SK-N-SH treated with all-trans-retinoic acid at 6 μM for 48 hours (cell line): ENCODE measurements at regions not wholly inside any gene's neighbourhood (a gene's known extent, or its start where the extent isn't known, plus 50 kb on each side); places are given as distances from the start of the nearest gene placed in this dataset.

ENCODE experiments used
- ARNTL ChIP-seq: fragments of 450-650 bp; formaldehyde crosslinking; IDR thresholded peaks from 2 replicates; pipeline ENCODE4 v1.5.0; 2020; ENCODE audit warnings: low read depth, mild to moderate bottlenecking, moderate library complexity, borderline replicate concordance
- BACH2 ChIP-seq: fragments of 250-450 bp; sonication (Bioruptor Pico); IDR thresholded peaks from 2 replicates; pipeline ENCODE4 v1.9.0; 2021; ENCODE audit warnings: mild to moderate bottlenecking, borderline replicate concordance
- PPARA ChIP-seq: fragments of 250-450 bp; sonication (Bioruptor Pico); IDR thresholded peaks from 2 replicates; pipeline ENCODE4 v1.5.0; 2020; ENCODE audit warnings: mild to moderate bottlenecking, borderline replicate concordance
- RARB ChIP-seq: fragments of 250-450 bp; sonication (Bioruptor Pico); IDR thresholded peaks from 2 replicates; pipeline ENCODE4 v1.8.0; 2021; ENCODE audit warnings: mild to moderate bottlenecking, moderate library complexity
- ZC3H10 ChIP-seq: fragments of 250-450 bp; sonication (Bioruptor Pico); IDR thresholded peaks from 2 replicates; pipeline ENCODE4 v1.5.1; 2021; ENCODE audit warnings: mild to moderate bottlenecking, moderate library complexity
- ZFP3 ChIP-seq: fragments of 250-450 bp; sonication (Bioruptor Pico); IDR thresholded peaks from 2 replicates; pipeline ENCODE4 v1.5.0; 2020; ENCODE audit warnings: mild to moderate bottlenecking, moderate library complexity
- ZFP30 ChIP-seq: fragments of 450-650 bp; formaldehyde crosslinking; IDR thresholded peaks from 2 replicates; pipeline ENCODE4 v1.5.0; 2022; ENCODE audit warnings: mild to moderate bottlenecking, moderate library complexity
- TF ChIP-seq, protein P1 (sequence below): fragments of 250-450 bp; sonication (Bioruptor Pico); IDR thresholded peaks from 2 replicates; pipeline ENCODE4 v1.5.0; 2020; ENCODE audit warnings: mild to moderate bottlenecking, moderate library complexity
- TF ChIP-seq, protein P2 (sequence below): fragments of 250-450 bp; sonication (Bioruptor Pico); IDR thresholded peaks from 2 replicates; pipeline ENCODE4 v1.5.1; 2020; ENCODE audit warnings: low read depth, mild to moderate bottlenecking, moderate library complexity
- TF ChIP-seq, protein P3 (sequence below): fragments of 250-450 bp; sonication (Bioruptor Pico); IDR thresholded peaks from 2 replicates; pipeline ENCODE4 v1.8.0; 2020; ENCODE audit warnings: mild to moderate bottlenecking, moderate library complexity, borderline replicate concordance
- TF ChIP-seq, protein P4 (sequence below): fragments of 250-450 bp; sonication (Bioruptor Pico); IDR thresholded peaks from 2 replicates; pipeline ENCODE4 v1.8.0; 2021; ENCODE audit warnings: low read depth, mild to moderate bottlenecking, moderate library complexity, borderline replicate concordance

DNA sequence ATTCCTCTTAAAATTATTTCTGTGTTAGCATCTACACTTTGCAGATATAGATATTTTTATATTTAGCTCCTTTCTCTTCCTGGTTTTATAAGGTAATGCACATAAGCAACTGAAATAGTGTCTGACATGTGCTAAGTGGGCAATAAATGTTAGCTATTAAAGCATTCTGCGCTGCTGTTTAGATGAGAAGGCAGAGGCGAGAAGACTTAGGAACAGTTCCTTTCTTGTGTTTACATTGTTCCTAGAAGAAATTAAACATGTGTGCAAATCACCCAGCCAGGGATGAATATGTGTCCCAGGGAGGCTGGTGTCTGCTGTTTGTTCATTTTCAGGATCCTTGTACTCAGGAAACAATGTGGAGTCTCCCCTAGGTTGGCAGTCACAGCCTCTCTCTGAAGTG, 292.3 kb downstream of the PMP22 start:
- TF ChIP-seq PPARA (CRISPR knock-in tag): no peak
- no peak for TF ChIP-seq RARB (CRISPR knock-in tag)
- TF ChIP-seq, protein P1, sequence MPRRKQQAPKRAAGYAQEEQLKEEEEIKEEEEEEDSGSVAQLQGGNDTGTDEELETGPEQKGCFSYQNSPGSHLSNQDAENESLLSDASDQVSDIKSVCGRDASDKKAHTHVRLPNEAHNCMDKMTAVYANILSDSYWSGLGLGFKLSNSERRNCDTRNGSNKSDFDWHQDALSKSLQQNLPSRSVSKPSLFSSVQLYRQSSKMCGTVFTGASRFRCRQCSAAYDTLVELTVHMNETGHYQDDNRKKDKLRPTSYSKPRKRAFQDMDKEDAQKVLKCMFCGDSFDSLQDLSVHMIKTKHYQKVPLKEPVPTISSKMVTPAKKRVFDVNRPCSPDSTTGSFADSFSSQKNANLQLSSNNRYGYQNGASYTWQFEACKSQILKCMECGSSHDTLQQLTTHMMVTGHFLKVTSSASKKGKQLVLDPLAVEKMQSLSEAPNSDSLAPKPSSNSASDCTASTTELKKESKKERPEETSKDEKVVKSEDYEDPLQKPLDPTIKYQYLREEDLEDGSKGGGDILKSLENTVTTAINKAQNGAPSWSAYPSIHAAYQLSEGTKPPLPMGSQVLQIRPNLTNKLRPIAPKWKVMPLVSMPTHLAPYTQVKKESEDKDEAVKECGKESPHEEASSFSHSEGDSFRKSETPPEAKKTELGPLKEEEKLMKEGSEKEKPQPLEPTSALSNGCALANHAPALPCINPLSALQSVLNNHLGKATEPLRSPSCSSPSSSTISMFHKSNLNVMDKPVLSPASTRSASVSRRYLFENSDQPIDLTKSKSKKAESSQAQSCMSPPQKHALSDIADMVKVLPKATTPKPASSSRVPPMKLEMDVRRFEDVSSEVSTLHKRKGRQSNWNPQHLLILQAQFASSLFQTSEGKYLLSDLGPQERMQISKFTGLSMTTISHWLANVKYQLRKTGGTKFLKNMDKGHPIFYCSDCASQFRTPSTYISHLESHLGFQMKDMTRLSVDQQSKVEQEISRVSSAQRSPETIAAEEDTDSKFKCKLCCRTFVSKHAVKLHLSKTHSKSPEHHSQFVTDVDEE (CRISPR knock-in tag): no peak
- no peak for TF ChIP-seq ARNTL (CRISPR knock-in tag)
- no peak for TF ChIP-seq BACH2 (CRISPR knock-in tag)
- TF ChIP-seq, protein P2, sequence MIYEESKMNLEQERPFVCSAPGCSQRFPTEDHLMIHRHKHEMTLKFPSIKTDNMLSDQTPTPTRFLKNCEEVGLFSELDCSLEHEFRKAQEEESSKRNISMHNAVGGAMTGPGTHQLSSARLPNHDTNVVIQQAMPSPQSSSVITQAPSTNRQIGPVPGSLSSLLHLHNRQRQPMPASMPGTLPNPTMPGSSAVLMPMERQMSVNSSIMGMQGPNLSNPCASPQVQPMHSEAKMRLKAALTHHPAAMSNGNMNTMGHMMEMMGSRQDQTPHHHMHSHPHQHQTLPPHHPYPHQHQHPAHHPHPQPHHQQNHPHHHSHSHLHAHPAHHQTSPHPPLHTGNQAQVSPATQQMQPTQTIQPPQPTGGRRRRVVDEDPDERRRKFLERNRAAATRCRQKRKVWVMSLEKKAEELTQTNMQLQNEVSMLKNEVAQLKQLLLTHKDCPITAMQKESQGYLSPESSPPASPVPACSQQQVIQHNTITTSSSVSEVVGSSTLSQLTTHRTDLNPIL (CRISPR knock-in tag): no peak
- TF ChIP-seq, protein P3, sequence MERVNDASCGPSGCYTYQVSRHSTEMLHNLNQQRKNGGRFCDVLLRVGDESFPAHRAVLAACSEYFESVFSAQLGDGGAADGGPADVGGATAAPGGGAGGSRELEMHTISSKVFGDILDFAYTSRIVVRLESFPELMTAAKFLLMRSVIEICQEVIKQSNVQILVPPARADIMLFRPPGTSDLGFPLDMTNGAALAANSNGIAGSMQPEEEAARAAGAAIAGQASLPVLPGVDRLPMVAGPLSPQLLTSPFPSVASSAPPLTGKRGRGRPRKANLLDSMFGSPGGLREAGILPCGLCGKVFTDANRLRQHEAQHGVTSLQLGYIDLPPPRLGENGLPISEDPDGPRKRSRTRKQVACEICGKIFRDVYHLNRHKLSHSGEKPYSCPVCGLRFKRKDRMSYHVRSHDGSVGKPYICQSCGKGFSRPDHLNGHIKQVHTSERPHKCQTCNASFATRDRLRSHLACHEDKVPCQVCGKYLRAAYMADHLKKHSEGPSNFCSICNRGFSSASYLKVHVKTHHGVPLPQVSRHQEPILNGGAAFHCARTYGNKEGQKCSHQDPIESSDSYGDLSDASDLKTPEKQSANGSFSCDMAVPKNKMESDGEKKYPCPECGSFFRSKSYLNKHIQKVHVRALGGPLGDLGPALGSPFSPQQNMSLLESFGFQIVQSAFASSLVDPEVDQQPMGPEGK: no peak
- TF ChIP-seq ZFP3 (CRISPR knock-in tag): no peak
- TF ChIP-seq, protein P4, sequence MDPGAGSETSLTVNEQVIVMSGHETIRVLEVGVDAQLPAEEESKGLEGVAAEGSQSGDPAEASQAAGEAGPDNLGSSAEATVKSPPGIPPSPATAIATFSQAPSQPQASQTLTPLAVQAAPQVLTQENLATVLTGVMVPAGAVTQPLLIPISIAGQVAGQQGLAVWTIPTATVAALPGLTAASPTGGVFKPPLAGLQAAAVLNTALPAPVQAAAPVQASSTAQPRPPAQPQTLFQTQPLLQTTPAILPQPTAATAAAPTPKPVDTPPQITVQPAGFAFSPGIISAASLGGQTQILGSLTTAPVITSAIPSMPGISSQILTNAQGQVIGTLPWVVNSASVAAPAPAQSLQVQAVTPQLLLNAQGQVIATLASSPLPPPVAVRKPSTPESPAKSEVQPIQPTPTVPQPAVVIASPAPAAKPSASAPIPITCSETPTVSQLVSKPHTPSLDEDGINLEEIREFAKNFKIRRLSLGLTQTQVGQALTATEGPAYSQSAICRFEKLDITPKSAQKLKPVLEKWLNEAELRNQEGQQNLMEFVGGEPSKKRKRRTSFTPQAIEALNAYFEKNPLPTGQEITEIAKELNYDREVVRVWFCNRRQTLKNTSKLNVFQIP (CRISPR knock-in tag): no peak
- TF ChIP-seq ZC3H10 (CRISPR knock-in tag): no peak
- no peak for TF ChIP-seq ZFP30
